MCF 10A (cell line): ENCODE measurements at regions not wholly inside any gene's neighbourhood (a gene's known extent, or its start where the extent isn't known, plus 50 kb on each side); places are given as distances from the start of the nearest gene placed in this dataset.

Experiments
- BruUV-seq: library from RNA; stranded (reverse); fragments of 400-500 nt; replicated peaks from 2 replicates; lab custom pipeline; 2021; lab: Mats Ljungman, UMichigan
- CTCF ChIA-PET: fragments of 300-600 bp; sonication (Branson Sonifier 250); formaldehyde crosslinking; extraction: SDS; loops from one replicate; lab custom pipeline; 2021; ENCODE audit warnings: antibody characterized with exemption, inconsistent platforms; lab: Yijun Ruan, JAX
- POLR2A ChIA-PET: fragments of 300-600, 350-650 bp; sonication (Branson Sonifier 250); formaldehyde crosslinking; extraction: SDS; loops from one replicate; lab custom pipeline; 2020; ENCODE audit warnings: antibody characterized with exemption, inconsistent platforms; lab: Yijun Ruan, JAX
- DNase-seq: peaks from one replicate; pipeline ENCODE4 v3.0.0-alpha.2; 2018; ENCODE audit not compliant: unreplicated experiment
- H3K27ac Mint-ChIP-seq: one replicate; pipeline ENCODE4 v1.8.0; 2022; ENCODE audit warnings: mild to moderate bottlenecking, low read depth, mixed read lengths; ENCODE audit not compliant: unreplicated experiment
- H3K27me3 Mint-ChIP-seq: one replicate; pipeline ENCODE4 v1.8.0; 2022; ENCODE audit warnings: mixed read lengths; ENCODE audit not compliant: insufficient read depth, unreplicated experiment
- H3K36me3 Mint-ChIP-seq: one replicate; pipeline ENCODE4 v1.8.0; 2022; ENCODE audit warnings: mild to moderate bottlenecking, moderate library complexity, mixed read lengths; ENCODE audit not compliant: insufficient read depth, unreplicated experiment
- H3K4me1 Mint-ChIP-seq: one replicate; pipeline ENCODE4 v1.8.0; 2022; ENCODE audit warnings: mixed read lengths; ENCODE audit not compliant: insufficient read depth, unreplicated experiment
- H3K4me3 Mint-ChIP-seq: one replicate; pipeline ENCODE4 v1.8.0; 2022; ENCODE audit warnings: mild to moderate bottlenecking, moderate library complexity, mixed read lengths; ENCODE audit not compliant: unreplicated experiment
- H3K9me3 Mint-ChIP-seq: one replicate; pipeline ENCODE4 v1.8.0; 2022; ENCODE audit warnings: mixed read lengths; ENCODE audit not compliant: unreplicated experiment
- CTCF ChIP-seq: fragments of 200-600 bp; IDR thresholded peaks from one replicate; pipeline ENCODE4 v1.8.0; 2022; ENCODE audit warnings: antibody characterized with exemption, mild to moderate bottlenecking; ENCODE audit not compliant: unreplicated experiment
- intact Hi-C: fragments of 100-400 bp; cut with micrococcal nuclease; formaldehyde crosslinking; loops from 2 replicates; pipeline ENCODE4 v1.14.1; 2022

- intact Hi-C loops = no loop called here
- TF ChIP-seq CTCF = no peak
- Mint-ChIP-seq H3K27ac (no peak overlapping the region), H3K4me1 (peaks cover 7% of the 10 kb centered on the region), H3K27me3 (no peaks in the 10 kb centered on the region), H3K4me3 (no peak overlapping the region), H3K9me3 (no peaks in the 10 kb centered on the region), H3K36me3 (no peaks in the 10 kb centered on the region)
- ChIA-PET POLR2A (interaction anchor here (1.2 to 6.0 kb wide), 3 partner anchors 27 to 916 kb away, joined by 4 to 35 read pairs (median 17); partner anchors contain the start of gene ZBED5), CTCF (interaction anchor here (0.9 to 1.6 kb wide), 3 partner anchors 48 to 101 kb away, joined by 4 to 10 read pairs (median 7); no protein-coding TSS in a partner anchor)
- no peak for DNase-seq
- no TSS peak for BruUV-seq
Observed at GRCh38 chr11:10926801-10927211, 69.0 kb upstream of the ZBED5 start.

DNA sequence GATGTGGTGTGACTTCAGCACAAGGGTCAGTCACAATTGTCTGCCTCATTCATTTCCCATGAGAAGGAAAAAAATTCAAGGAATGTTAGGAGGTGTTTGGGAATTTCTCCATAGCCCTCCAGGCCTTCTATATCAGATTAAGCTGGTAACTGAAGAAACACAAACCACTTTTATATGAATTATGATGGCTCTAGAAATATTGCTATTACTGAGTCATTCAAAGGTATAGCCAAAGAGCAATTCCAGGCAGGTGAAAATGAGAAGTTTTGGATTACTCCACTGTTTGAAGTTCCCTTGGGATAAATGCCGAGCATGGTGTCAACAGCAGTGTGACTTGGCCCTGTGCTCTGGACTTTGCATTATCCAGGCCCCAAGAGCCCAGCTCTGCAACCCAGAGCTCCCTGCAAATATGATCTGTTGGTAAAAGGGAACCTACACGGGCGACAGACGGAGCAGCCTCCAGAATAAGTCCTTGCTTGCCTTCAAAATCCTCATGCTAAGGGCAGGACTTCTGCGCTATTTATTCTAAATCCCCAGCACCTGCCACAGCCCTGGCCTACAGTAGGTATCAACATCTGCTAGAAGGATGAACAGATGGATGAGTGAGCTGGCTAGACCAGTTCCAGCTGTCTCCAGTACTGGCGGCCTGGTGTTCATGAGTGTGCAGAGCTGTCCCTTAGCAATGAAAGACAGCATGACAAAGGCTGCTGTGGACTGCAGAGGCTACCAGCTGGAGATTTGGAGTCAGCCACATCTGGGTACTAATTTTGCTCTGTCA, 67.5 kb upstream of the ZBED5 start:
- Mint-ChIP-seq H3K27ac (no peak overlapping the region), H3K36me3 (no peaks in the 10 kb centered on the region), H3K9me3 (no peaks in the 10 kb centered on the region), H3K4me3 (no peak overlapping the region), H3K27me3 (no peaks in the 10 kb centered on the region), H3K4me1 (no peaks in the 10 kb centered on the region)
- no TSS peak for BruUV-seq
- POLR2A ChIA-PET = interaction anchor here (0.7 to 6.0 kb wide), 8 partner anchors 9 to 862 kb away, joined by 3 to 35 read pairs (median 4); partner anchors contain the start of genes EIF4G2 and ZBED5
- intact Hi-C loops = no loop called here
- CTCF ChIA-PET = interaction anchor here (0.6 to 1.2 kb wide), 8 partner anchors 9 to 164 kb away, joined by 3 to 6 read pairs (median 4); no protein-coding TSS in a partner anchor
- no peak for TF ChIP-seq CTCF
- no peak for DNase-seq

DNA sequence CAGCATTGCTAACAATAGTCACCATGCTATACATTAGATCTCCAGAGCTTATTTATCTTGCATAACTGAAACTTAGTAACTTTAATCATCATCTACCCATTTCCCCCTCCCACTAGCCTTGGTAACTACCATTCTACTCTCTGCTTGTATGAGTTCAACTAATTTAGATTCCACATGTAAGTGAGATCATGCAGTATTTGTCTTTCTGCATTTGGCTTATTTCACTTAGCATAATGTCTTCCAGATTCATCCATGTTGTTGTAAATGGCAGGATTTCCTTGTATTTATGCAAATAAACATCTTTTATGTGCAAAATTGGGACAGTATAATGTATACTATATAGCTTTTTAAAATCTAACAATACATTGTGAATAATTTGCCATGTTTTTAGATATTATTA, 66.0 kb upstream of the ZBED5 start:
- Mint-ChIP-seq H3K4me1 (no peaks in the 10 kb centered on the region), H3K4me3 (no peak overlapping the region), H3K27me3 (no peaks in the 10 kb centered on the region), H3K36me3 (no peaks in the 10 kb centered on the region), H3K9me3 (peaks cover under 1% of the 10 kb centered on the region), H3K27ac (no peak overlapping the region)
- no TSS peak for BruUV-seq
- no peak for DNase-seq
- POLR2A ChIA-PET = interaction anchor here (0.6 to 6.0 kb wide), 8 partner anchors 10 to 863 kb away, joined by 3 to 35 read pairs (median 4); partner anchors contain the start of genes EIF4G2 and ZBED5
- TF ChIP-seq CTCF = no peak
- intact Hi-C loops = no loop called here
- CTCF ChIA-PET = interaction anchor here (0.6 kb wide), 1 partner anchor 807 kb away, joined by 5 read pairs; no protein-coding TSS in a partner anchor

DNA sequence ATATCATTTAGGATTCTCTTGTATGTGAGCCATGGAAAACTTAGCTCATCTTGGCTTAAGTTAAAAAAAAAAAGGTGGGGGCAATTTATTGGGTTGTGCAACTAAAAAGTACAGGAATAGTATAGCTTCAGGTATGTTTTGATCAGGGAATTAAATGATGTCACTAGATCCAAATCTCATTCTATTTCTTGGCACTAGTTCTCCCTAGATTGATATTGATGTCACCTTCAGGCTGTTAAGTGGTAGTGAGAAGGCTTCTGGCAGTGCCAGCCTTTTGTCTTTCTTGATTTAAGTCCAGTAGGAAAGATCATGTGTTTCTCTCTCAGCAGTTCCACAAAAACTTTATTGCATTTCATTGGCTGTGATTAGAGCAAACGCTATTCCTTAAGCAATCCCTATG, 65.0 kb upstream of the ZBED5 start:
- no peak for TF ChIP-seq CTCF
- Mint-ChIP-seq H3K9me3 (peaks cover 10% of the 10 kb centered on the region), H3K27ac (no peak overlapping the region), H3K4me3 (no peak overlapping the region), H3K27me3 (no peaks in the 10 kb centered on the region), H3K36me3 (no peaks in the 10 kb centered on the region), H3K4me1 (no peaks in the 10 kb centered on the region)
- intact Hi-C loops = no loop called here
- ChIA-PET CTCF (interaction anchor here (0.6 to 0.9 kb wide), 3 partner anchors 11 to 116 kb away, joined by 3 read pairs; no protein-coding TSS in a partner anchor), POLR2A (interaction anchor here (0.6 to 6.0 kb wide), 11 partner anchors 8 to 356 kb away, joined by 3 to 35 read pairs (median 4); partner anchors contain the start of gene EIF4G2)
- no peak for DNase-seq
- BruUV-seq = no TSS peak
